NCI-H82 treated with DMSO at 0.1 percent for 48 hours (cell line): ENCODE measurements at regions not wholly inside any gene's neighbourhood (a gene's known extent, or its start where the extent isn't known, plus 50 kb on each side); places are given as distances from the start of the nearest gene placed in this dataset.
"Not testable (repeated sequence)": the region's sequence is repeated elsewhere in the genome, so short reads cannot be mapped to it uniquely, and the experiment has no call there.

Source experiments
- DNase-seq: peaks from one replicate; lab custom pipeline; 2025; ENCODE audit not compliant: unreplicated experiment; lab: John Stamatoyannopoulos, UW

- no peak for DNase-seq
These were observed 166.4 kb upstream of the KCTD3 start for GRCh38 chr1:215400741-215401140.

GRCh38 chr1:215402147-215402546, 165.0 kb upstream of the KCTD3 start:
- DNase-seq, result no peak

- no peak for DNase-seq
These were observed 161.9 kb upstream of the KCTD3 start for GRCh38 chr1:215405211-215405610.

- no peak for DNase-seq
These were observed 160.2 kb upstream of the KCTD3 start for GRCh38 chr1:215406927-215407326.

- DNase-seq, result no peak
These were observed 159.5 kb upstream of the KCTD3 start for GRCh38 chr1:215407575-215407974.

GRCh38 chr1:215409546-215409945, 157.6 kb upstream of the KCTD3 start:
- not testable (repeated sequence) for DNase-seq

GRCh38 chr1:215415521-215415920, 151.6 kb upstream of the KCTD3 start:
- DNase-seq, result not testable (repeated sequence)

GRCh38 chr1:215416497-215416896, 150.6 kb upstream of the KCTD3 start:
- DNase-seq, result no peak

GRCh38 chr1:215417122-215417521, 150.0 kb upstream of the KCTD3 start:
- DNase-seq, result no peak

GRCh38 chr1:215418876-215419447, 148.1 kb upstream of the KCTD3 start:
- no peak for DNase-seq

GRCh38 chr1:215421744-215422143, 145.4 kb upstream of the KCTD3 start:
- DNase-seq, result peak; percentile 86

- DNase-seq, result no peak
These were observed 143.8 kb upstream of the KCTD3 start for GRCh38 chr1:215423288-215423687.

- DNase-seq, result peak; percentile 89
These were observed 142.0 kb upstream of the KCTD3 start for GRCh38 chr1:215425138-215425537.

GRCh38 chr1:215426101-215426500, 141.0 kb upstream of the KCTD3 start:
- DNase-seq, result no peak

- not testable (repeated sequence) for DNase-seq
These were observed 134.4 kb upstream of the KCTD3 start for GRCh38 chr1:215432483-215433227.

GRCh38 chr1:215433237-215433636, 133.9 kb upstream of the KCTD3 start:
- DNase-seq, result no peak

- DNase-seq, result no peak
These were observed 127.6 kb upstream of the KCTD3 start for GRCh38 chr1:215439549-215439948.

GRCh38 chr1:215444715-215445414, 122.2 kb upstream of the KCTD3 start:
- no peak for DNase-seq

GRCh38 chr1:215448014-215448413, 119.1 kb upstream of the KCTD3 start:
- DNase-seq, result not testable (repeated sequence)

GRCh38 chr1:215449147-215449546, 118.0 kb upstream of the KCTD3 start:
- DNase-seq, result not testable (repeated sequence)

GRCh38 chr1:215453440-215453839, 113.7 kb upstream of the KCTD3 start:
- DNase-seq, result no peak

GRCh38 chr1:215457213-215457612, 109.9 kb upstream of the KCTD3 start:
- no peak for DNase-seq
